GM04503 (cell line): ENCODE measurements at regions not wholly inside any gene's neighbourhood (a gene's known extent, or its start where the extent isn't known, plus 50 kb on each side); places are given as distances from the start of the nearest gene placed in this dataset.

Experiments
- DNase-seq: peaks from one replicate; pipeline ENCODE4 v3.0.0-alpha.2; 2012; ENCODE audit warnings: low read depth

DNA sequence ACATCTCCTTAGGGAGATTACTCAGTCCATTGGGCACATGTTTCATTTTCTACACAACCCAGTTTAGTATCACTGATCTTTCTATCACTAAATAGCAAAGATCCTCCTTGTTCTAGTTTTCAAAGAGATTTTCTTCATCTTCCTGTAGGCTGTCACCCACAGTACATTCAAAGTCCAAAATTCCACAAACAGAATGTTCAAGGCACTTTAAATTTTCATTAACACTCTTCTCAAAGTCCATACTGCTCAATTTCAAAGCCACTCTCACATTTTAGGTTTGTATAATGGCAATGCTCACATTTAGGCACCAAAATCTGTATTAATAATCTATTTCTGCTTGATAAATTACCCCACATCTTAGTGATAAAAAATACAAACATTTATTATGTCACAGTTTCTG is 152.8 kb downstream of the FSIP2 start:
- DNase-seq, result no peak

GRCh38 chr2:185891804-185892411 is 153.3 kb downstream of the FSIP2 start:
- DNase-seq, result no peak

DNA sequence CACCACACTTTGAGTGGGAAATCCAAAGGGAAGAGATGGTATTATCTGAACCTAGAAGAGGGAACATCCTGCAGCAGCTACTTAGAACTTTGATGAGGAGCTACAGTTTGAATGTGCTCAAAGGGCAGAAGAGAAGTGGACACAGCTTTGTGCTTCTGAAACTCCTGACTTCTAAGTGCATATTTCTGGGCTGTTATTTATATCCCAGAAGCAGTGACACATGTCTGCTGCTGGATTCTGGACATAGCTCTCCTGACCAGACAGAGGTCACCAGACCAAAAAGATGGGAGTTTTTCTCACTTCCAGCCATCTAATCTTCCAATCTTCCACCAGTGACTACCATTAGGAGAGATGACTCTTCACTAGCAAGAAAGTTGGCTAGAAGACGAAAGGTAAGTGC is 153.9 kb downstream of the FSIP2 start:
- no peak for DNase-seq

- no peak for DNase-seq
These were observed 155.6 kb downstream of the FSIP2 start for GRCh38 chr2:185894223-185894622.

DNA sequence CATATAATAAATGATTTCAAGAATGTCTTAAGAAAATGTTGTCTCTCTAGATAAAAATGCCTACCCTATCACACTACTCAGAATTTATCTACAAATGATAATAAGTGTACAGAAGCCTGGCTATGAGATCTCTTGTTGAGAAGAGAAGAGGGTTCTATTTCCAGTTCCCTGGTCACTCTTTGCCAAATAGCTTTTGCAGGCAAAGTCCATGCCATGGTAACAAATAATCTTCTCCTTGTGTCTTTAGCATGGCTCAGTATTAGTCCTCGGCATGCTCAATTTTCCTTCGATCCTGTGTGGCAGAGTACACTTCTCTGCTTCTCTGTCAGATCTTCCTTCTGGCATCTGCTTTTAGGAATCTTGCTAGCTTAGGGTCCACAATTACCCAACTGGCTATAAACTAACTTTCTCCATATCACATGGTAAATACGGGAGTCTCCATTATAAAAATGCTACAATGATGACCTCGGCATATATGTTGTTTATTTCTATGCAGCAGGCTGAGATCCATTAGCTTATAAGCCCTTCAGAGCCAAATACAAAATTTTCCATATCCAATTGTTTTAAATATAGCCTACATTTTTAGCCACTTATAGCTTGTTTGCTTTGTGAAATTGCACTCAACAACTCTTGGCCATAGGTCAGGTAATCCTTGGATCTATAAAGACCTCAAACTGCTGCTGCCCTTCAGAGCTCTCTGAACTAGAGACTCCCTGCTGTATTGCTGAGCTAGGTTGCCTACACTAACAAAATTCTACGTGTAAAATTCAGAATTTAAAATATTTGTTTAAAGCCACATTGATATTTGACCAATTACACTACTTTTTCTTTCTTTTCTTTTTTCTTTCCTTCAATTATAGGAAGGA is 157.5 kb downstream of the FSIP2 start:
- no peak for DNase-seq

- no peak for DNase-seq
These were observed 160.8 kb downstream of the FSIP2 start for GRCh38 chr2:185899366-185899765.

DNA sequence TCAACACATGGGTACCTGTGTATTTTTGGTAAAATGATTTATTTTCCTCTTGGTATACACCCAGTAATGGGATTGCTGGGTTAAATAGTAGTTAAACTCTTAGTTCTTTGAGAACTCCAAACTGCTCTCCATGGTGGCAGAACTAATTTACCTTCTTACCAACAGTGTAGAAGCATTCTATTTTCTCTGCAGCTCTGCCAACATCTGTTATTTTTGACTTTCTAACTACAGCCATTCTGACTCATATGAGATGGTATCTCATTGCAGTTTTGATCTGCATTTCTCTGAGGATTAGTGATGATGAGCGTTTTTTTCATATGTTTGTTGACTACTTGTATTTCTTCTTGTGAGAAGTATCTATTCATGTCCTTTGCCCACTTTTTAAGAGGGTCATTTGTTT is 180.6 kb downstream of the FSIP2 start:
- DNase-seq, result no peak

- no peak for DNase-seq
These were observed 182.6 kb downstream of the FSIP2 start for GRCh38 chr2:185921048-185921756.

DNA sequence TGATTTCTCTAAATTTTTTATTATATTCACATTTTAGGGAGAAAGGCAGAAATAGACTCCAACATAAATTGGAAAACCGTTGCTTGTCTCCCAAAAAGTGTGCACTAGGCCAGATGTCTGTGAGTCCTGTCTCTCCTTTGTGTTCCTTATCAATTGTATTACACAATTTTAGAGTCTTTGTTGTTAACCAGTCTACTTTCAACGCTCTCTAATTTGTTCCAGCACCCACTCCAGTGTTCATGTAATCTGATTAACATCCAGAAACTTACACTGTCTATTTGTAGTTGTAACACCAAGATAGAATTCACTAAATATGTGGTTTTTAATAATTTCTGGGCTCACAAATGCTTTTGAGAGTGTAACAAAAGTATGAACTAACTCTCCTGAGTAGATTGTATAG is 195.6 kb downstream of the FSIP2 start:
- DNase-seq, result no peak

DNA sequence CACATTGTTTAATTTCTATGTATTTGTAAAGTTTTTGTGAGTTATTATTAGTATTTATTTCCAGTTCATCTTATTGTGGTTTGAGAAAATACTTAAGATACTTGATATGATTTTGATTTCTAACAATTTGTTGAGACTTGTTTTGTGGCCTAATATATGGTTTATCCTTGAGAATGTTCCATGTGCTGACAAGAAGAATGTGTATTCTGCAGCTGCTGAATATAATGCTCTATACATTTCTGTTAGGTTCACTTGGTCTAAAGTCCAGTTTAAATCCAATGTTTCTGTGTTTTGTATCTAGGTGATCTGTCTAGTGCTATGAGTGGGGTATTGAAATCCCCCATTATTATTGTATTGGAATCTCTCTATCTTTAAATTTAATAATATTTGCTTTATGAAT is 201.3 kb downstream of the FSIP2 start:
- DNase-seq, result no peak

DNA sequence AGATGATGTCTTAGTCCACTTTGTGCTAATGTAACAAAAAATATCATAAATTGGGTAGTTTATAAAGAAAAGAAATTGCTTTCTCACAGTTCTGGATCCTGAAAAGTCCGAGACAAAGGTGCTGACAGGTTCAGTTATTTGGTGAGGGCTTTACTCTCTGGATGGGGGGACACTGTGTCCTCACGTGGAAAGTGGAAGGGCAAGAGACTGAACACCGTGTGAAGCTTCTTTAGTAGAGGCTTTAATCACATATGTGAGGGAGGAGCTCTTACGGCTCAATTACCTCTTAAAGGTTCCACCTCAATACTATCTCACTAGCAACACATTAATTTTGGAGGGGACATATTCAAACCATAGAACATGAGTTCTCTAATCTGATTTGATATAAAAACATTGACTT is 204.3 kb downstream of the FSIP2 start:
- no peak for DNase-seq

GRCh38 chr2:185947722-185948121 is 209.1 kb downstream of the FSIP2 start:
- DNase-seq, result no peak

- no peak for DNase-seq
These were observed 213.5 kb downstream of the FSIP2 start for GRCh38 chr2:185952100-185952499.

DNA sequence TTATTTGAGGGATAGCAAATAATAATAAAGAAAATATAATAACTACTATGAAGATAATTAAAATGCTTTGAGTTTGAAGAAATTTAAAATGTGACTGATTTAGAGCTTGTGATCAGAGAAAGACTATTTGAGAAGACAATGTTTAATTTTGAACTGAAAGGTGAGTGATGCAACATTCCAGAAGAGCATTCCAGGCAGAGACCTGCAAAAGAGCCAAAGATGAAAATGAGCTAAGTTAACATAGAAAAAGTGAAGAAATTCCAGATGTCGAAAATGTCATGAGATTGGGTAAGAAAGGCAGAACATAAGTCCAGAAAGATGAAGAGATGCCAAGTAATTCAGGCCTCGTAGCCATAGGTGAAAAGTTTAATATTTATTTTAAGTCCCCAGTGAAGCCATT is 215.8 kb downstream of the FSIP2 start:
- no peak for DNase-seq

- DNase-seq, result no peak
These were observed 216.4 kb downstream of the FSIP2 start for GRCh38 chr2:185955050-185955449.

- DNase-seq, result no peak
These were observed 228.7 kb downstream of the FSIP2 start for GRCh38 chr2:185967335-185967734.

DNA sequence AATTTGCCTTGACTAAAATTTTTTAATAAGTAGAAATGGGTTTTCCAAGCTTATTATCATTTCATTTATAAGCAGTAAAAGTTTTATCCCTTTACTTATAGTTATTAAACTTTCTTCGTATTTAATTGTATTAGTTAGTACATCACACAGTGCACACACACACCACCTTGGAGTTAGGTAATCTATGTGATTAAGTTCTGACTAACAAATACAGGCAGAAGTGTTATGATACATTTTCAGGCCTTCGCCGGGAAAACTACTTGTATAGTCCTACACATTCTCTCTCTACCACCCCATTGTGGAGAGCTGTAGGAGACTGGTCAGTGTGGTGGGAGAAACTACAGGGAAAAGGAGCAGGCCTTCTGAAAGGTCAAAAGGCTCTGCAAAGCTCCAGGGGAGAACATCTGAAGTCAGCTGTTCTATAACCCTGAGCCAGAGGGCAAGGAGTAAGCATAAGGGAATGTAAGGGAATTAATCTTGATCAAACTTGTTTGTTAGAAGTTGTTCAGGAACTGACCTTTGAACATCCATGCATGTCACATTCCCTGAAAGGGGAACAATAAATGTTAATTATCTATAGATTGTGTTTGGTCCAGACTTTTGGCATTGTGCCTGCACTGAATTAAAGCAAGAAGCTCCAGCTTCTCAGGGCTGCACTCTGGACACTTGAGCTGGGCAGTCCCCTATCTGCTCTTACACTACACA is 231.7 kb downstream of the FSIP2 start:
- no peak for DNase-seq

- peak; percentile 44 for DNase-seq
These were observed 240.2 kb downstream of the FSIP2 start for GRCh38 chr2:185978634-185979407.

DNA sequence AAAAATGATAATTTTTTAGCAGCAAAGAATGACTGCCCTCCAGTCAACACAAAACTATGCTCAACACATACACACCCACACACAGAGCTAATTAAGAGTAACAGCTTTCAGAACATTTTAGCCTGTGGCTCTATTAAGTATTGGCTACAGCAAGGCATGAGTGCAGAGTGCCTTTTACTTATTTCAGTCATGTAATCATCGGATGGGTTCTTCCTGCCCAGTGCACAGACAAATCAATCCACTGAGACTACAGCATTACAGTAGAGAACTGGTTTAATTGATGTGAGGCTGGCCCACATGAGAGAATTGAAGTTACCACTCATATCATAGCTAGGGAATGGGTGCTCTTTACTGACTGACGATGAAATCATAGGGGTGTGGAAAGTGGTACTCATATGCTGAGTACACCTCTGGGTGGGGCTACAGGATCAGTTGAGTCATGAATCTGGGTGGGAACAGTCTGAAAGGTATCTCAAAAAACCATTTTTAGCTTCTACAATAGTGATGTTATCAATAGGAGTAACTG is 241.0 kb downstream of the FSIP2 start:
- no peak for DNase-seq

DNA sequence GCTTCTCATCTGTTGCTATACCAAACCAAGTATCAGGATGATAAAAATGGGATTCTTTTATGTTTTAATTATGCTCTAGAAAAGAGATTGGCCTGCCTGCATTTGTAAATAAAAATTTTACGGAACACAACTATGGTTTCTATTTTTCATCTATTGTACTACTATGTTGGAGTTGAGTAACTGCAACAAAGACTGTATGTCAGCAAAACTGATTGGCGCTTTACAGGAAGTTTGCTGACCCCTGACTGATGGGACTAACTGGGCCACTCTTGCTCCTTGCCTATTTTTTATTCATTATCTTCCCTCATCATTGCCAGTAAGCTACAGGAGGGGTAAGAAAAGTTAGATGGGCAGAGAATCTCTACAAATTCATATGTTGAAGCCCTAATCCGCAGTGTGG is 242.3 kb downstream of the FSIP2 start:
- DNase-seq, result no peak

DNA sequence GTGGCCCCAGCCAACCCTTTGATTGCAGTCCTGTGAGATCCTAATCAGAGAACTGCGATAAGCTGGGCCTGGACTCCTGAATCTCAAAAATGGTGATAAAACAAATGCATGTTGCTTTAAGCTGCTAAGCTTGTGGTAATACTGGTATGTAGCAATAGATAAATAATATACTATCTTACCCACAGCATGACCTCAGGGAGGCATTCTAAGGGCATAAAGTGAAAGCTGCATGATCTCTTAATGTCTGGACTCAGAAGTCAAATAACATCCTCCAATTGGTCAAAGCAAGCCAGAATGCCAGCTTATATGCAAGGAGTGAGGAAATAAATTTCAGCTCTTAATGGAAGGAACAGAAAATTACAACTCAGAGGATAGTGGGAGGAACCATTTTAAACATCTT is 246.1 kb downstream of the FSIP2 start:
- DNase-seq, result no peak
